ENCODE measurements at regions not wholly inside any gene's neighbourhood (a gene's known extent, or its start where the extent isn't known, plus 50 kb on each side); places are given as distances from the start of the nearest gene placed in this dataset.

DNA sequence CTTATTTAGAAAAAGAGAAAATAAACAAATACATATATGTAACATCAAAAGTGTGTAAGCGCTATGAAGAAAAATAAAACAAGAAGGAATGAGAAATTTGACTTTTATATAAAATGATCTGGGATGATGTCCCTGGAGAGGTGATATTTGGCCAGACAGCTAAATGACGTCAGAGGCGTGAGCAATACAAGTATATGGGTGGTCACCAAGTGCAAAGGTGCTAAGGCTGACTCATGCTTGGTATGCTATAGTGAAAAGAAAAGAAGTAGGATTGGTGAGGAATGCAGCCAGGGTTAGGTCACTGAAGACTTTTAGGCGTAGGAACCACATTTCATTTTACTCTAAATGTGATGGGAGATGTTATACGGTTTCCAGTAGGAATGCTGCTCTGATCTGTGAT, 1049.1 kb upstream of the TENM3 start:
- intact Hi-C loops (cut with DNase I; ENCODE audit: low total_unique reads), result no loop called here
- H3K36me3 ChIP-seq, result no peaks in the 10 kb centered on the region
- ATAC-seq (no peak), DNase-seq (no peak)
- in situ Hi-C loops (cut with MboI; ENCODE audit: low sequenced_read_pairs in 4 of 4), result no loop called here
- H3K27me3 ChIP-seq, result no peaks in the 10 kb centered on the region
- H3K4me1 ChIP-seq, result no peaks in the 10 kb centered on the region
- H3K9me3 ChIP-seq, result no peaks in the 10 kb centered on the region
- TF ChIP-seq CTCF (IDR thresholded peaks at IDR 0.05 in 4 of 5, conservative IDR thresholded peaks at IDR 0.05 in 1 of 5), result no peak
- TF ChIP-seq POLR2A (IDR thresholded peaks at IDR 0.05), result no peak
- H3K27ac ChIP-seq, result no peak overlapping the region
- no peak overlapping the region for H3K4me3 ChIP-seq

DNA sequence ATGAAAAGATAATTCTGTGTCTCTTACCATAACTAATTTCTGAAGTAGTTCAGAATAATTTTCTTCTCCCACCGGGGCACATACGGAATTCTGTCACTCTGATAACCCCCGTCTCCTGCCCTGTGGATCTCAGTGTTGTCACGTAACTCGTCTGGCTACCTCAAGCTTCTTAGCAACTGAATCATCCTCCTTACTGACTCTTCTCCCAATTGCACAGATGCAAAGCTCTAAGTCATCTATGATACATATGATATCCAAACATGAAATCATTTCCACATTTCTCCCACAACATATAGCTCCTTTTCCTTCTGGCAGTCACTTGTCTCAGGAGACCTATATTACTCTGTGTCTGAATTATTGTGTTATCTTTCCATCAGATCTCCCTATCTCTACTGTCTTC, 1043.1 kb upstream of the TENM3 start:
- DNase-seq (no peak), ATAC-seq (no peak)
- H3K27me3 ChIP-seq, result no peaks in the 10 kb centered on the region
- in situ Hi-C loops (cut with MboI; ENCODE audit: low sequenced_read_pairs in 4 of 4), result no loop called here
- no peaks in the 10 kb centered on the region for H3K4me1 ChIP-seq
- no peak overlapping the region for H3K27ac ChIP-seq
- no peaks in the 10 kb centered on the region for H3K9me3 ChIP-seq
- intact Hi-C loops (cut with DNase I; ENCODE audit: low total_unique reads), result no loop called here
- H3K4me3 ChIP-seq, result no peak overlapping the region
- TF ChIP-seq POLR2A (IDR thresholded peaks at IDR 0.05) (no peak), CTCF (IDR thresholded peaks at IDR 0.05 in 4 of 5, conservative IDR thresholded peaks at IDR 0.05 in 1 of 5) (no peak)
- H3K36me3 ChIP-seq, result no peaks in the 10 kb centered on the region

- Histone ChIP-seq H3K27ac (no peak overlapping the region), H3K27me3 (no peaks in the 10 kb centered on the region), H3K4me1 (no peaks in the 10 kb centered on the region), H3K4me3 (no peak overlapping the region), H3K36me3 (no peaks in the 10 kb centered on the region), H3K9me3 (no peaks in the 10 kb centered on the region)
- intact Hi-C loops (cut with DNase I; ENCODE audit: low total_unique reads) (no loop called here), in situ Hi-C loops (cut with MboI; ENCODE audit: low sequenced_read_pairs in 4 of 4) (no loop called here)
- TF ChIP-seq POLR2A (IDR thresholded peaks at IDR 0.05) (no peak), CTCF (IDR thresholded peaks at IDR 0.05 in 4 of 5, conservative IDR thresholded peaks at IDR 0.05 in 1 of 5) (no peak)
- no peak for ATAC-seq
- no peak for DNase-seq
Observed at GRCh38 chr4:181202240-181202639, 1041.0 kb upstream of the TENM3 start.

DNA sequence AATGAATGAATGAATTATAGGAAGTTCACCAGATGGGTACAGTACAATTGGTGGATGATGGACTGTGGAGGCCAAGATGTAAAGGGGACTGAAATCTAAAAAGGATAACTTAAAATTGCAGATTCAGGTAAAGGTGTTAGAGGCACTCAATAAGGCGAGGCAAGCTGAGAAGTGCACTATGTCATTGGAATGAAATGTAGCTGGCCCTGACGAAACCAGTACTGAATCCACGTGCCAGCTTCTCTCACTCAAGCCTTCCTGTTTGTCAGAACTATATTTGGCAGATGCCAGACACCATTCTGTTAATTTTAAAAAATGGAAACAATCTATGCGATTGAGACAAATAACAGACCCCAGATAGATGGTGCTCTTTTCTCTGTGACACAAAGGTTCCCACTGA, 1039.1 kb upstream of the TENM3 start:
- H3K27me3 ChIP-seq, result no peaks in the 10 kb centered on the region
- TF ChIP-seq POLR2A (IDR thresholded peaks at IDR 0.05) (no peak), CTCF (IDR thresholded peaks at IDR 0.05 in 4 of 5, conservative IDR thresholded peaks at IDR 0.05 in 1 of 5) (no peak)
- H3K27ac ChIP-seq, result no peak overlapping the region
- no peaks in the 10 kb centered on the region for H3K36me3 ChIP-seq
- intact Hi-C loops (cut with DNase I; ENCODE audit: low total_unique reads) (no loop called here), in situ Hi-C loops (cut with MboI; ENCODE audit: low sequenced_read_pairs in 4 of 4) (no loop called here)
- H3K9me3 ChIP-seq, result no peaks in the 10 kb centered on the region
- no peak overlapping the region for H3K4me3 ChIP-seq
- DNase-seq (no peak), ATAC-seq (no peak)
- no peaks in the 10 kb centered on the region for H3K4me1 ChIP-seq

DNA sequence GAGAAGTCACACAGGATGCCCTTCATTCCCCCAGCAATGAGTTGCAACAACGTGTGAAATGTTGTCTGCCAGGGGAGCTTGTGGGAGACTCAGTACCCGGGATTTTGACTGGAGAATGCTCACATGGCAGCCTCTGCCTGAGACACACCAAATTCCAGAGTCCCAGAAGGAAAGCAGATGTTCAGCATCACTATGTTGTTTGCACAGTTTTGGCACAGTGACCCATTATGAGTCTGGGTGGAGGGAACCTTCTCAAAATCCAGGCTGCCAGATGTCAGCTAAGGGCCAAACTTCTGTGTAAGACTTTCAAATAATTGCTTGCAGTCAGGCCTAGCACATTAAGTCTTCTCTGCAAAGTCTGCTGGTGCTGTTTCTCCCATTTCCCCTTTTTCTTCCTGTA, 1029.7 kb upstream of the TENM3 start:
- H3K9me3 ChIP-seq, result no peaks in the 10 kb centered on the region
- no peak overlapping the region for H3K27ac ChIP-seq
- DNase-seq (no peak), ATAC-seq (no peak)
- in situ Hi-C loops (cut with MboI; ENCODE audit: low sequenced_read_pairs in 4 of 4), result no loop called here
- H3K4me1 ChIP-seq, result no peaks in the 10 kb centered on the region
- H3K27me3 ChIP-seq, result no peaks in the 10 kb centered on the region
- no peaks in the 10 kb centered on the region for H3K36me3 ChIP-seq
- TF ChIP-seq CTCF (IDR thresholded peaks at IDR 0.05 in 4 of 5, conservative IDR thresholded peaks at IDR 0.05 in 1 of 5) (no peak), POLR2A (IDR thresholded peaks at IDR 0.05) (no peak)
- intact Hi-C loops (cut with DNase I; ENCODE audit: low total_unique reads), result no loop called here
- H3K4me3 ChIP-seq, result no peak overlapping the region

Measured in gastrocnemius medialis (tissue), 4 donors.